Naive thymus-derived CD4-positive, alpha-beta T cell (primary cell): ENCODE measurements at regions not wholly inside any gene's neighbourhood (a gene's known extent, or its start where the extent isn't known, plus 50 kb on each side); places are given as distances from the start of the nearest gene placed in this dataset.

Experiments used
- ATAC-seq: fragments of 150-1000 bp; cut with Tn5 transposase; 2 replicates; pipeline ENCODE4 v1.10.0; 2021; ENCODE audit warnings: mild to moderate bottlenecking, moderate library complexity
- CTCF ChIA-PET: fragments of 350-600 bp; sonication (Branson Sonifier 250); formaldehyde crosslinking; loops from one replicate; lab custom pipeline; 2021; ENCODE audit warnings: antibody characterized with exemption; lab: Charles Lee
- POLR2A ChIA-PET: fragments of 350-600 bp; sonication (Branson Sonifier 250); formaldehyde crosslinking; loops from one replicate; lab custom pipeline; 2021; ENCODE audit warnings: antibody characterized with exemption, inconsistent platforms; lab: Charles Lee
- DNase-seq, 9 donors: peaks; one replicate each; pipeline versions ENCODE4 v3.0.0 to v3.0.0-alpha.2; 2020 to 2022; ENCODE audit warnings: mixed read lengths in 1 of 9
- H3K27ac ChIP-seq: one replicate; pipeline ENCODE4 v1.7.0; 2013; ENCODE audit warnings: mild to moderate bottlenecking, low read depth, low read length, moderate library complexity
- H3K27me3 ChIP-seq, 2 donors: one replicate each; pipeline ENCODE4 v1.7.0; 2013; ENCODE audit warnings: low read length in 2 of 2, mild to moderate bottlenecking in 2 of 2, moderate library complexity in 2 of 2; ENCODE audit not compliant: control insufficient read depth in 2 of 2, insufficient read depth in 2 of 2
- H3K36me3 ChIP-seq, 3 experiments: 1 replicate in 2 of 3; 2 replicates in 1 of 3; pipeline ENCODE4 v1.7.0; 2013; ENCODE audit warnings: low read length in 3 of 3, mild to moderate bottlenecking in 3 of 3, moderate library complexity in 1 of 3; ENCODE audit not compliant: insufficient read depth in 3 of 3, control insufficient read depth in 2 of 3
- H3K4me1 ChIP-seq, 2 donors: one replicate each; pipeline ENCODE4 v1.7.0; 2013; ENCODE audit warnings: low read length in 2 of 2, mild to moderate bottlenecking in 2 of 2, moderate library complexity in 1 of 2; ENCODE audit not compliant: control insufficient read depth in 2 of 2, insufficient read depth in 2 of 2
- H3K4me3 ChIP-seq: 2 replicates; pipeline ENCODE4 v1.7.0; 2013; ENCODE audit warnings: mild to moderate bottlenecking, low read length
- H3K9me3 ChIP-seq, 3 experiments: 1 replicate in 2 of 3; 2 replicates in 1 of 3; pipeline ENCODE4 v1.7.0; 2013; ENCODE audit warnings: low read length in 3 of 3; ENCODE audit not compliant: control insufficient read depth in 2 of 3
- H3K27ac Mint-ChIP-seq, 9 donors: one replicate each; pipeline ENCODE4 v1.8.0; 2020 to 2022; ENCODE audit warnings: mixed read lengths in 9 of 9, mild to moderate bottlenecking in 8 of 9, moderate library complexity in 5 of 9, inconsistent platforms in 2 of 9
- H3K27me3 Mint-ChIP-seq, 5 donors: one replicate each; pipeline ENCODE4 v1.8.0; 2021 to 2022; ENCODE audit warnings: mixed read lengths in 5 of 5, mild to moderate bottlenecking in 1 of 5
- H3K36me3 Mint-ChIP-seq, 5 donors: one replicate each; pipeline ENCODE4 v1.8.0; 2020 to 2022; ENCODE audit warnings: mixed read lengths in 5 of 5, mild to moderate bottlenecking in 3 of 5, inconsistent platforms in 1 of 5
- H3K4me1 Mint-ChIP-seq, 7 donors: one replicate each; pipeline ENCODE4 v1.8.0; 2020 to 2022; ENCODE audit warnings: mixed read lengths in 7 of 7, mild to moderate bottlenecking in 3 of 7, inconsistent platforms in 1 of 7
- H3K4me3 Mint-ChIP-seq, 10 donors: one replicate each; pipeline ENCODE4 v1.8.0; 2020 to 2022; ENCODE audit warnings: mild to moderate bottlenecking in 10 of 10, mixed read lengths in 10 of 10, moderate library complexity in 6 of 10, inconsistent platforms in 2 of 10
- H3K9me3 Mint-ChIP-seq, 11 donors: one replicate each; pipeline ENCODE4 v1.8.0; 2020 to 2022; ENCODE audit warnings: mixed read lengths in 11 of 11, mild to moderate bottlenecking in 4 of 11, inconsistent platforms in 1 of 11, moderate library complexity in 1 of 11
- intact Hi-C, 2 donors: fragments of 100-400 bp; cut with micrococcal nuclease; formaldehyde crosslinking; loops; one replicate each; pipeline ENCODE4 v1.15.1; 2023

DNA sequence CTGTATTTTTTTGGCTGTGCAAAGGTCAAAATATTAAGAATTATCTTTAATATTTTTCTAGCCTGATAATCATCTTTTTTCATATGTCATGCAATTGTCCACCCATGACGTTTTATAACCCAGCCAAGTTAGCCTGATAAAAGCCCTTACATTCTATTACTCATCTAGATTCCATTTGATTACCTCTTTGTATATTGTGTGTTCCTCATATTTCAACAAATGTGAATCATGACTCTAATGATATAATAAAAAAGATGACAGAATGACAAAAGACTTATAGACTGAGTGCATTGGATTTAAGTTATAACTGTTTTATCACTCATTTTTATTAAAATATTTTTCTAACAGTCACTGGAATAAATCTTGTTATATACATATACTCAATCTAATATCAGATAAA lies 1560.0 kb upstream of the LRRTM3 start:
- Histone ChIP-seq H3K4me3 (no peak overlapping the region), H3K36me3 (no peaks in the 10 kb centered on the region), H3K9me3 (no peaks in the 10 kb centered on the region), H3K27ac (no peak overlapping the region), H3K27me3 (no peaks in the 10 kb centered on the region), H3K4me1 (no peaks in the 10 kb centered on the region)
- no peak overlapping the region for H3K4me3 Mint-ChIP-seq
- peaks cover 0 to 17% (median 0%) of the 10 kb centered on the region in 11 donors for H3K9me3 Mint-ChIP-seq
- intact Hi-C loops, result no loop called here
- POLR2A ChIA-PET, result no interaction called here
- H3K27ac Mint-ChIP-seq, result no peak overlapping the region
- no peaks in the 10 kb centered on the region for H3K36me3 Mint-ChIP-seq
- H3K4me1 Mint-ChIP-seq, result no peaks in the 10 kb centered on the region
- CTCF ChIA-PET, result no interaction called here
- ATAC-seq, result no peak
- H3K27me3 Mint-ChIP-seq, result no peaks in the 10 kb centered on the region
- no peak for DNase-seq

DNA sequence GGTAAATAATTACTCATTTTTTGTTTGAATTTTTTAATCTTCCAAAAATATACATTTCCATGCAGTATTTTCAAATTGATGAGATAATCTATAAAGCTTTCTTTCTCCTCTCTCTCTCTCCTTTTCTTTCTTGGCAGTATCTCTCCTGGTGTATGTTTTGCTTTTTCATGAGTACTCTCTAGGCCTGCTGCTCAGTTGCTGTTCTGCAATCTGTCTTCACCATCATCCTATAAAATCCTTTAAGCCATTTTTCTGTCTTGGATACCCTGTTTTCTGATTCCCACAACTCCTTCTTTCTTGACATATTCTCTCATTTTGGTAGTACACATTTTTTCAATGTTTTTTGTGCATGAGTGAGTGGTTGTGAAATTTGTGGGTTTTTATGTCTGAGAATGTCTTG lies 1558.1 kb upstream of the LRRTM3 start:
- H3K4me3 ChIP-seq, result no peak overlapping the region
- intact Hi-C loops, result no loop called here
- no peak for ATAC-seq
- ChIA-PET CTCF (no interaction called here), POLR2A (no interaction called here)
- H3K4me1 Mint-ChIP-seq, result no peaks in the 10 kb centered on the region
- no peaks in the 10 kb centered on the region for H3K36me3 Mint-ChIP-seq
- no peaks in the 10 kb centered on the region for H3K4me1 ChIP-seq
- no peaks in the 10 kb centered on the region for H3K9me3 ChIP-seq
- no peak overlapping the region for H3K27ac ChIP-seq
- H3K9me3 Mint-ChIP-seq, result peaks cover 0 to 11% (median 0%) of the 10 kb centered on the region in 11 donors
- no peaks in the 10 kb centered on the region for H3K27me3 ChIP-seq
- H3K27me3 Mint-ChIP-seq, result no peaks in the 10 kb centered on the region
- H3K36me3 ChIP-seq, result no peaks in the 10 kb centered on the region
- H3K27ac Mint-ChIP-seq, result no peak overlapping the region
- no peak for DNase-seq
- no peak overlapping the region for H3K4me3 Mint-ChIP-seq

GRCh38 chr10:65375528-65375927 lies 1550.3 kb upstream of the LRRTM3 start:
- ChIA-PET CTCF (no interaction called here), POLR2A (no interaction called here)
- Histone ChIP-seq H3K27me3 (no peaks in the 10 kb centered on the region), H3K9me3 (no peaks in the 10 kb centered on the region), H3K36me3 (no peaks in the 10 kb centered on the region), H3K27ac (no peak overlapping the region), H3K4me1 (no peaks in the 10 kb centered on the region), H3K4me3 (no peak overlapping the region)
- DNase-seq (no peak), ATAC-seq (no peak)
- Mint-ChIP-seq H3K27ac (no peak overlapping the region), H3K36me3 (no peaks in the 10 kb centered on the region), H3K27me3 (no peaks in the 10 kb centered on the region), H3K4me3 (no peak overlapping the region), H3K4me1 (no peaks in the 10 kb centered on the region), H3K9me3 (peaks cover 0 to 18% (median 4%) of the 10 kb centered on the region in 11 donors)
- intact Hi-C loops, result no loop called here

GRCh38 chr10:65377687-65378086 lies 1548.1 kb upstream of the LRRTM3 start:
- Mint-ChIP-seq H3K27me3 (no peaks in the 10 kb centered on the region), H3K36me3 (no peaks in the 10 kb centered on the region), H3K4me3 (no peak overlapping the region), H3K4me1 (no peaks in the 10 kb centered on the region), H3K9me3 (peaks cover 0 to 24% (median 4%) of the 10 kb centered on the region in 11 donors), H3K27ac (no peak overlapping the region)
- DNase-seq (no peak), ATAC-seq (no peak)
- Histone ChIP-seq H3K4me3 (no peak overlapping the region), H3K4me1 (no peaks in the 10 kb centered on the region), H3K27ac (no peak overlapping the region), H3K27me3 (no peaks in the 10 kb centered on the region), H3K36me3 (no peaks in the 10 kb centered on the region), H3K9me3 (no peaks in the 10 kb centered on the region)
- intact Hi-C loops, result no loop called here
- CTCF ChIA-PET, result no interaction called here
- POLR2A ChIA-PET, result no interaction called here

DNA sequence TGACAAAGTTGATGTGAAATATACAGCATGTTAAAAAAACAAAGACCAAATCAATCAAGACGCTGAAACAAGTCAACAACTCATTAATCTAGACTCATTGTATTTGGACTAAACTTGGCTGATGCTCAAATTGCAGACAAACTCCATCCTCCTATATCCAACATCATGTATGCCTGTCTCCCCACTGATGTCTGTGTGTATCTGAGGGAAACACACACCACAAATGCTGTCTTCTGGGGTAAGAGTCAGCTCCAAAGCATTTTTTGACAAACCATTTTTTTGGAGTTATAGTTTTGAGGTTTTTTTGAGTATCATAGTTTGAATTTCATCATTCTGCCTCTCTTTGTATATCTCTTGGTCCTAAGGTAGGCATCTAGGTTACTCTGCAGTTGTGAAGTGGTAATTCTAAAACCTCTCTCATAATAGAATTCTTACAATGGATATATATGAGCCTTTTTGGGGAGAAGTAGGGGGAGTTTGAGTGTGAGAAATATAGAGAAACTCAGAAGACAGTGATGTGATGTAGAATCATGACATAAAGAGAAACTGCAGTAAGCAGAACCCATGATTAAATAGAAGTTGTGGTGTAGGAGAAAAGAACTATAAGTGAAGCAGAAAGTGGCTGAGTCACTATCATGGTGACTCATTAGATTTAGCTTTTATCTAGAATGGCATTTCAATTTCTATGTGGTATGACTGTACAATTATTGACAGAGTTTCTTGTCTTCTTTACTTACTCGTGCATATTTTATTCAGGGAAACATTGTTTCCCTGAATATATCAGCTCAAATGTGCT lies 1531.1 kb upstream of the LRRTM3 start:
- no peak for ATAC-seq
- no peaks in the 10 kb centered on the region for H3K4me1 Mint-ChIP-seq
- no peaks in the 10 kb centered on the region for H3K27me3 Mint-ChIP-seq
- no peak overlapping the region for H3K4me3 Mint-ChIP-seq
- no peak for DNase-seq
- POLR2A ChIA-PET, result no interaction called here
- no peaks in the 10 kb centered on the region for H3K36me3 ChIP-seq
- intact Hi-C loops, result no loop called here
- no peaks in the 10 kb centered on the region for H3K9me3 ChIP-seq
- no peaks in the 10 kb centered on the region for H3K36me3 Mint-ChIP-seq
- CTCF ChIA-PET, result no interaction called here
- no peak overlapping the region for H3K27ac ChIP-seq
- peaks cover 0 to 12% (median 2%) of the 10 kb centered on the region in 11 donors for H3K9me3 Mint-ChIP-seq
- no peaks in the 10 kb centered on the region for H3K27me3 ChIP-seq
- H3K4me1 ChIP-seq, result no peaks in the 10 kb centered on the region
- H3K4me3 ChIP-seq, result no peak overlapping the region
- H3K27ac Mint-ChIP-seq, result no peak overlapping the region

DNA sequence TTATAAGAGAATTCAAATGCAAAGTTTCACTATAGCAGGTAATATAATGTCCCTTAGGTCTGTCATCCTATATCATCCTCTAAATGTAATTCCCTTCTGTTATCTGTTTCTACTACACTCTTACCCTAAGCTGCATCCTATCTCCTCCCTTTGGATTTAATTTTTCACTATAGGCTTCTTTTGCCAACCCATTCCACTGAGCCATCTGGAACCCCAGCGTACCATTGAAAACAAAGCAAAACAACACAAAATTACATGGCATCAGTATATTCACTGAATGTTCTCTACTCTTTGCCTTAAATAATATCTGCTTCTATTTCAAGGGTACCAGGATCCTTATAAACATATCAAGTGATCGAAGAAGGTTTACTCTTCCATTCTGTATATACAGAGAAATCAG lies 1530.2 kb upstream of the LRRTM3 start:
- H3K9me3 Mint-ChIP-seq, result peaks cover 0 to 12% (median 3%) of the 10 kb centered on the region in 11 donors
- CTCF ChIA-PET, result no interaction called here
- no peak overlapping the region for H3K4me3 ChIP-seq
- H3K36me3 Mint-ChIP-seq, result no peaks in the 10 kb centered on the region
- H3K9me3 ChIP-seq, result no peaks in the 10 kb centered on the region
- no peak overlapping the region for H3K27ac ChIP-seq
- H3K4me1 Mint-ChIP-seq, result no peaks in the 10 kb centered on the region
- POLR2A ChIA-PET, result no interaction called here
- no peaks in the 10 kb centered on the region for H3K27me3 Mint-ChIP-seq
- no peaks in the 10 kb centered on the region for H3K4me1 ChIP-seq
- H3K27ac Mint-ChIP-seq, result no peak overlapping the region
- intact Hi-C loops, result no loop called here
- DNase-seq (no peak), ATAC-seq (no peak)
- no peaks in the 10 kb centered on the region for H3K27me3 ChIP-seq
- H3K4me3 Mint-ChIP-seq, result no peak overlapping the region
- H3K36me3 ChIP-seq, result no peaks in the 10 kb centered on the region

GRCh38 chr10:65396997-65397396 lies 1528.8 kb upstream of the LRRTM3 start:
- no peaks in the 10 kb centered on the region for H3K36me3 Mint-ChIP-seq
- intact Hi-C loops, result no loop called here
- no peak overlapping the region for H3K4me3 Mint-ChIP-seq
- Histone ChIP-seq H3K4me3 (no peak overlapping the region), H3K36me3 (no peaks in the 10 kb centered on the region), H3K27ac (no peak overlapping the region), H3K4me1 (no peaks in the 10 kb centered on the region), H3K9me3 (no peaks in the 10 kb centered on the region), H3K27me3 (no peaks in the 10 kb centered on the region)
- H3K27me3 Mint-ChIP-seq, result no peaks in the 10 kb centered on the region
- no peaks in the 10 kb centered on the region for H3K4me1 Mint-ChIP-seq
- H3K27ac Mint-ChIP-seq, result no peak overlapping the region
- ChIA-PET CTCF (no interaction called here), POLR2A (no interaction called here)
- H3K9me3 Mint-ChIP-seq, result peaks cover 0 to 12% (median 3%) of the 10 kb centered on the region in 11 donors
- ATAC-seq (no peak), DNase-seq (no peak)
